Right lobe of liver (tissue), 4 donors: ENCODE measurements at regions not wholly inside any gene's neighbourhood (a gene's known extent, or its start where the extent isn't known, plus 50 kb on each side); places are given as distances from the start of the nearest gene placed in this dataset.

Experiments
- POLR2A ChIP-seq: fragments of 450-650 bp; IDR thresholded peaks from one replicate; pipeline ENCODE4 v1.6.1; 2017; ENCODE audit warnings: antibody characterized with exemption, mild to moderate bottlenecking
- TF ChIP-seq, protein P1 (sequence below), 4 donors: fragments of 200-600 bp in 3 of 4; fragments of 450-650 bp in 1 of 4; IDR thresholded peaks; one replicate each; pipeline versions ENCODE4 v1.5.1 to v1.8.0; 2016 to 2022; ENCODE audit warnings: antibody characterized with exemption in 4 of 4, mild to moderate bottlenecking in 2 of 4
- donor health status: DM: no; HTN: no; CAD: no.
- donor health status: DM: no; HTN: no; CAD: no.
- donor health status: DM: no; HTN: yes; CAD: no.

- TF ChIP-seq, protein P1, sequence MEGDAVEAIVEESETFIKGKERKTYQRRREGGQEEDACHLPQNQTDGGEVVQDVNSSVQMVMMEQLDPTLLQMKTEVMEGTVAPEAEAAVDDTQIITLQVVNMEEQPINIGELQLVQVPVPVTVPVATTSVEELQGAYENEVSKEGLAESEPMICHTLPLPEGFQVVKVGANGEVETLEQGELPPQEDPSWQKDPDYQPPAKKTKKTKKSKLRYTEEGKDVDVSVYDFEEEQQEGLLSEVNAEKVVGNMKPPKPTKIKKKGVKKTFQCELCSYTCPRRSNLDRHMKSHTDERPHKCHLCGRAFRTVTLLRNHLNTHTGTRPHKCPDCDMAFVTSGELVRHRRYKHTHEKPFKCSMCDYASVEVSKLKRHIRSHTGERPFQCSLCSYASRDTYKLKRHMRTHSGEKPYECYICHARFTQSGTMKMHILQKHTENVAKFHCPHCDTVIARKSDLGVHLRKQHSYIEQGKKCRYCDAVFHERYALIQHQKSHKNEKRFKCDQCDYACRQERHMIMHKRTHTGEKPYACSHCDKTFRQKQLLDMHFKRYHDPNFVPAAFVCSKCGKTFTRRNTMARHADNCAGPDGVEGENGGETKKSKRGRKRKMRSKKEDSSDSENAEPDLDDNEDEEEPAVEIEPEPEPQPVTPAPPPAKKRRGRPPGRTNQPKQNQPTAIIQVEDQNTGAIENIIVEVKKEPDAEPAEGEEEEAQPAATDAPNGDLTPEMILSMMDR (IDR thresholded peaks at IDR 0.05) = no peak
- no peak for TF ChIP-seq POLR2A
Measured at GRCh38 chr13:109331011-109331433, 455.4 kb downstream of the IRS2 start.
